SK-N-SH treated with all-trans-retinoic acid at 6 μM for 48 hours (cell line): ENCODE measurements at regions not wholly inside any gene's neighbourhood (a gene's known extent, or its start where the extent isn't known, plus 50 kb on each side); places are given as distances from the start of the nearest gene placed in this dataset.

Source experiments
- ARNTL ChIP-seq: fragments of 450-650 bp; formaldehyde crosslinking; IDR thresholded peaks from 2 replicates; pipeline ENCODE4 v1.5.0; 2020; ENCODE audit warnings: low read depth, mild to moderate bottlenecking, moderate library complexity, borderline replicate concordance
- CREB5 ChIP-seq: fragments of 250-450 bp; sonication (Bioruptor Pico); IDR thresholded peaks from 2 replicates; pipeline ENCODE4 v1.5.1; 2020; ENCODE audit warnings: low read depth, mild to moderate bottlenecking, moderate library complexity
- GLIS3 ChIP-seq: fragments of 250-450 bp; sonication (Bioruptor Pico); IDR thresholded peaks from 2 replicates; pipeline ENCODE4 v1.5.0; 2020; ENCODE audit warnings: mild to moderate bottlenecking, moderate library complexity
- ISL1 ChIP-seq: fragments of 250-450 bp; sonication (Bioruptor Pico); IDR thresholded peaks from 2 replicates; pipeline ENCODE4 v2.1.2; 2022; ENCODE audit warnings: mild to moderate bottlenecking, moderate library complexity
- PATZ1 ChIP-seq: fragments of 250-450 bp; sonication (Bioruptor Pico); IDR thresholded peaks from 2 replicates; pipeline ENCODE4 v1.8.0; 2020; ENCODE audit warnings: mild to moderate bottlenecking, moderate library complexity, borderline replicate concordance
- PPARA ChIP-seq: fragments of 250-450 bp; sonication (Bioruptor Pico); IDR thresholded peaks from 2 replicates; pipeline ENCODE4 v1.5.0; 2020; ENCODE audit warnings: mild to moderate bottlenecking, borderline replicate concordance
- RARB ChIP-seq: fragments of 250-450 bp; sonication (Bioruptor Pico); IDR thresholded peaks from 2 replicates; pipeline ENCODE4 v1.8.0; 2021; ENCODE audit warnings: mild to moderate bottlenecking, moderate library complexity
- SNAI2 ChIP-seq: fragments of 250-450 bp; sonication (Bioruptor Pico); IDR thresholded peaks from 2 replicates; pipeline ENCODE4 v1.5.0; 2020; ENCODE audit warnings: mild to moderate bottlenecking, moderate library complexity
- ZFP3 ChIP-seq: fragments of 250-450 bp; sonication (Bioruptor Pico); IDR thresholded peaks from 2 replicates; pipeline ENCODE4 v1.5.0; 2020; ENCODE audit warnings: mild to moderate bottlenecking, moderate library complexity
- ZFP30 ChIP-seq: fragments of 450-650 bp; formaldehyde crosslinking; IDR thresholded peaks from 2 replicates; pipeline ENCODE4 v1.5.0; 2022; ENCODE audit warnings: mild to moderate bottlenecking, moderate library complexity
- ZNF70 ChIP-seq: fragments of 450-650 bp; formaldehyde crosslinking; IDR thresholded peaks from 2 replicates; pipeline ENCODE4 v1.5.0; 2020; ENCODE audit warnings: mild to moderate bottlenecking, moderate library complexity
- TF ChIP-seq, protein P1 (sequence below): fragments of 250-450 bp; sonication (Bioruptor Pico); IDR thresholded peaks from 2 replicates; pipeline ENCODE4 v1.8.0; 2021; ENCODE audit warnings: low read depth, mild to moderate bottlenecking, moderate library complexity, borderline replicate concordance

- no peak for TF ChIP-seq ZFP3 (CRISPR knock-in tag)
- TF ChIP-seq PPARA (CRISPR knock-in tag): no peak
- TF ChIP-seq CREB5 (CRISPR knock-in tag): no peak
- TF ChIP-seq ZNF70 (CRISPR knock-in tag): no peak
- TF ChIP-seq GLIS3: no peak
- no peak for TF ChIP-seq ISL1
- TF ChIP-seq SNAI2 (CRISPR knock-in tag): no peak
- TF ChIP-seq PATZ1 (CRISPR knock-in tag): no peak
- TF ChIP-seq ARNTL (CRISPR knock-in tag): no peak
- TF ChIP-seq, protein P1, sequence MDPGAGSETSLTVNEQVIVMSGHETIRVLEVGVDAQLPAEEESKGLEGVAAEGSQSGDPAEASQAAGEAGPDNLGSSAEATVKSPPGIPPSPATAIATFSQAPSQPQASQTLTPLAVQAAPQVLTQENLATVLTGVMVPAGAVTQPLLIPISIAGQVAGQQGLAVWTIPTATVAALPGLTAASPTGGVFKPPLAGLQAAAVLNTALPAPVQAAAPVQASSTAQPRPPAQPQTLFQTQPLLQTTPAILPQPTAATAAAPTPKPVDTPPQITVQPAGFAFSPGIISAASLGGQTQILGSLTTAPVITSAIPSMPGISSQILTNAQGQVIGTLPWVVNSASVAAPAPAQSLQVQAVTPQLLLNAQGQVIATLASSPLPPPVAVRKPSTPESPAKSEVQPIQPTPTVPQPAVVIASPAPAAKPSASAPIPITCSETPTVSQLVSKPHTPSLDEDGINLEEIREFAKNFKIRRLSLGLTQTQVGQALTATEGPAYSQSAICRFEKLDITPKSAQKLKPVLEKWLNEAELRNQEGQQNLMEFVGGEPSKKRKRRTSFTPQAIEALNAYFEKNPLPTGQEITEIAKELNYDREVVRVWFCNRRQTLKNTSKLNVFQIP: no peak
- TF ChIP-seq RARB (CRISPR knock-in tag): no peak
- no peak for TF ChIP-seq ZFP30 (CRISPR knock-in tag)
Observed at GRCh38 chr3:168794427-168794826, 698.7 kb upstream of the GOLIM4 start.
